OCI-LY1 (cell line): ENCODE measurements at regions not wholly inside any gene's neighbourhood (a gene's known extent, or its start where the extent isn't known, plus 50 kb on each side); places are given as distances from the start of the nearest gene placed in this dataset.
"Not testable (repeated sequence)": the region's sequence is repeated elsewhere in the genome, so short reads cannot be mapped to it uniquely, and the experiment has no call there.

ENCODE experiments used
- H2AFZ ChIP-seq: fragments of 200-600 bp; sonication (generic), shearing (Covaris generic); 2 replicates; pipeline ENCODE4 v1.6.0; 2014; ENCODE audit warnings: antibody characterized with exemption, mild to moderate bottlenecking, low read length
- H3F3A ChIP-seq: fragments of 200-600 bp; sonication (generic), shearing (Covaris generic); 2 replicates; pipeline ENCODE4 v1.6.0; 2014; ENCODE audit warnings: mild to moderate bottlenecking, antibody characterized with exemption, low read length, moderate library complexity; ENCODE audit not compliant: insufficient read depth
- H3K27ac ChIP-seq: fragments of 200-600 bp; sonication (generic); 2 replicates; pipeline ENCODE4 v1.5.1; 2014; ENCODE audit warnings: low read length, mixed run types, mild to moderate bottlenecking, low read depth; ENCODE audit not compliant: poor library complexity, severe bottlenecking
- H3K27me3 ChIP-seq: fragments of 200-600 bp; sonication (generic); 2 replicates; pipeline ENCODE4 v1.6.0; 2014; ENCODE audit warnings: antibody characterized with exemption, mild to moderate bottlenecking, low read length, moderate library complexity; ENCODE audit not compliant: insufficient read depth
- H3K36me3 ChIP-seq: fragments of 200-600 bp; sonication (generic); 2 replicates; pipeline ENCODE4 v1.6.1; 2014; ENCODE audit warnings: mild to moderate bottlenecking, antibody characterized with exemption, low read length, moderate library complexity, mixed read lengths; ENCODE audit not compliant: insufficient read depth
- H3K4me1 ChIP-seq: fragments of 200-600 bp; sonication (generic); 2 replicates; pipeline ENCODE4 v1.5.1; 2014; ENCODE audit warnings: mild to moderate bottlenecking, low read length, moderate library complexity; ENCODE audit not compliant: insufficient read depth, severe bottlenecking
- H3K4me2 ChIP-seq: fragments of 200-600 bp; sonication (generic), shearing (Covaris generic); 2 replicates; pipeline ENCODE4 v1.6.1; 2014; ENCODE audit warnings: low read length
- H3K4me3 ChIP-seq: fragments of 200-600 bp; sonication (generic); 2 replicates; pipeline ENCODE4 v1.5.1; 2014; ENCODE audit warnings: low read length, low read depth, mild to moderate bottlenecking, mixed read lengths; ENCODE audit not compliant: poor library complexity, severe bottlenecking
- H3K79me2 ChIP-seq: fragments of 200-600 bp; shearing (Covaris generic); 2 replicates; pipeline ENCODE4 v1.6.1; 2016; ENCODE audit warnings: mixed run types, low read length, mixed read lengths; ENCODE audit not compliant: insufficient read depth
- H3K9ac ChIP-seq: fragments of 200-600 bp; sonication (generic), shearing (Covaris generic); 2 replicates; pipeline ENCODE4 v1.6.1; 2014; ENCODE audit warnings: mild to moderate bottlenecking, low read length, mixed read lengths
- H3K9me2 ChIP-seq: fragments of 200-600 bp; sonication (generic), shearing (Covaris generic); 2 replicates; pipeline ENCODE4 v1.6.1; 2014; ENCODE audit warnings: low read depth, mild to moderate bottlenecking, low read length, mixed read lengths
- H3K9me3 ChIP-seq: fragments of 200-600 bp; shearing (Covaris generic); 2 replicates; pipeline ENCODE4 v1.6.1; 2014; ENCODE audit warnings: low read length, mixed read lengths
- H4K20me1 ChIP-seq: fragments of 200-600 bp; sonication (generic), shearing (Covaris generic); 2 replicates; pipeline ENCODE4 v1.6.0; 2016; ENCODE audit warnings: mild to moderate bottlenecking, low read length; ENCODE audit not compliant: insufficient read depth
- CTCF ChIP-seq: fragments of 200-600 bp; sonication (generic), shearing (Covaris generic); IDR thresholded peaks from 2 replicates; pipeline ENCODE4 v1.5.1; 2017; ENCODE audit warnings: mild to moderate bottlenecking, antibody characterized with exemption, low read length, moderate library complexity, mixed read lengths
- EZH2 ChIP-seq: fragments of 200-600 bp; sonication (generic), shearing (Covaris generic); IDR thresholded peaks from 2 replicates; pipeline ENCODE4 v1.8.0; 2017; ENCODE audit warnings: borderline replicate concordance, mixed run types, mild to moderate bottlenecking, antibody characterized with exemption, low read length, moderate library complexity, mixed read lengths

GRCh38 chr13:60230593-60230992 is 66.9 kb upstream of the DIAPH3 start:
- Histone ChIP-seq H4K20me1 (no peaks in the 10 kb centered on the region), H2AFZ (no peak overlapping the region), H3K9me3 (no peaks in the 10 kb centered on the region), H3K4me2 (no peak overlapping the region), H3K4me3 (no peak overlapping the region), H3K79me2 (no peaks in the 10 kb centered on the region), H3K9ac (no peak overlapping the region), H3K27me3 (no peaks in the 10 kb centered on the region), H3K36me3 (no peaks in the 10 kb centered on the region), H3F3A (no peaks in the 10 kb centered on the region), H3K9me2 (no peaks in the 10 kb centered on the region), H3K4me1 (no peaks in the 10 kb centered on the region), H3K27ac (no peak overlapping the region)
- no peak for TF ChIP-seq EZH2
- no peak for TF ChIP-seq CTCF

GRCh38 chr13:60242043-60242595 is 78.4 kb upstream of the DIAPH3 start:
- Histone ChIP-seq H2AFZ (no peak overlapping the region), H3K79me2 (no peaks in the 10 kb centered on the region)

GRCh38 chr13:60244381-60244780 is 80.7 kb upstream of the DIAPH3 start:
- Histone ChIP-seq H3K4me2 (no peak overlapping the region), H3K79me2 (no peaks in the 10 kb centered on the region), H3K4me1 (no peaks in the 10 kb centered on the region), H3K9me3 (no peaks in the 10 kb centered on the region), H4K20me1 (no peaks in the 10 kb centered on the region), H3K27me3 (no peaks in the 10 kb centered on the region), H2AFZ (no peak overlapping the region), H3K9ac (no peak overlapping the region), H3K4me3 (no peak overlapping the region), H3K9me2 (no peaks in the 10 kb centered on the region), H3K36me3 (no peaks in the 10 kb centered on the region), H3F3A (no peaks in the 10 kb centered on the region), H3K27ac (no peak overlapping the region)
- no peak for TF ChIP-seq EZH2
- no peak for TF ChIP-seq CTCF

More at GRCh38 chr13:60242043-60242595, 78.4 kb upstream of the DIAPH3 start:
- Histone ChIP-seq H3K4me1 (no peaks in the 10 kb centered on the region), H3K4me2 (no peak overlapping the region), H3K36me3 (no peaks in the 10 kb centered on the region), H3F3A (no peaks in the 10 kb centered on the region), H3K9me2 (no peaks in the 10 kb centered on the region), H3K4me3 (no peak overlapping the region), H3K27me3 (no peaks in the 10 kb centered on the region), H3K27ac (no peak overlapping the region), H4K20me1 (no peaks in the 10 kb centered on the region), H3K9me3 (no peaks in the 10 kb centered on the region), H3K9ac (no peak overlapping the region)
- TF ChIP-seq CTCF (no peak), EZH2 (no peak)

- H3F3A ChIP-seq, H3K27ac ChIP-seq, H2AFZ ChIP-seq, H3K9me3 ChIP-seq, H3K9ac ChIP-seq, H3K4me2 ChIP-seq, H3K4me1 ChIP-seq, H4K20me1 ChIP-seq, H3K36me3 ChIP-seq, H3K4me3 ChIP-seq, H3K9me2 ChIP-seq, H3K79me2 ChIP-seq, H3K27me3 ChIP-seq: not testable (repeated sequence)
Measured at GRCh38 chr13:60251419-60251818, 87.7 kb upstream of the DIAPH3 start.
